ENCODE measurements at regions not wholly inside any gene's neighbourhood (a gene's known extent, or its start where the extent isn't known, plus 50 kb on each side); places are given as distances from the start of the nearest gene placed in this dataset.

- DNase-seq (ENCODE audit: low read depth), result no peak
- TF ChIP-seq, protein P1, sequence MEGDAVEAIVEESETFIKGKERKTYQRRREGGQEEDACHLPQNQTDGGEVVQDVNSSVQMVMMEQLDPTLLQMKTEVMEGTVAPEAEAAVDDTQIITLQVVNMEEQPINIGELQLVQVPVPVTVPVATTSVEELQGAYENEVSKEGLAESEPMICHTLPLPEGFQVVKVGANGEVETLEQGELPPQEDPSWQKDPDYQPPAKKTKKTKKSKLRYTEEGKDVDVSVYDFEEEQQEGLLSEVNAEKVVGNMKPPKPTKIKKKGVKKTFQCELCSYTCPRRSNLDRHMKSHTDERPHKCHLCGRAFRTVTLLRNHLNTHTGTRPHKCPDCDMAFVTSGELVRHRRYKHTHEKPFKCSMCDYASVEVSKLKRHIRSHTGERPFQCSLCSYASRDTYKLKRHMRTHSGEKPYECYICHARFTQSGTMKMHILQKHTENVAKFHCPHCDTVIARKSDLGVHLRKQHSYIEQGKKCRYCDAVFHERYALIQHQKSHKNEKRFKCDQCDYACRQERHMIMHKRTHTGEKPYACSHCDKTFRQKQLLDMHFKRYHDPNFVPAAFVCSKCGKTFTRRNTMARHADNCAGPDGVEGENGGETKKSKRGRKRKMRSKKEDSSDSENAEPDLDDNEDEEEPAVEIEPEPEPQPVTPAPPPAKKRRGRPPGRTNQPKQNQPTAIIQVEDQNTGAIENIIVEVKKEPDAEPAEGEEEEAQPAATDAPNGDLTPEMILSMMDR (IDR thresholded peaks at IDR 0.05; ENCODE audit: low read depth, low read length, missing control alignments), result no peak
- H3K4me3 ChIP-seq (ENCODE audit: low read depth, low read length), result no peak overlapping the region
Observed at GRCh38 chr3:194993896-194994295, 277.1 kb downstream of the XXYLT1 start.

DNA sequence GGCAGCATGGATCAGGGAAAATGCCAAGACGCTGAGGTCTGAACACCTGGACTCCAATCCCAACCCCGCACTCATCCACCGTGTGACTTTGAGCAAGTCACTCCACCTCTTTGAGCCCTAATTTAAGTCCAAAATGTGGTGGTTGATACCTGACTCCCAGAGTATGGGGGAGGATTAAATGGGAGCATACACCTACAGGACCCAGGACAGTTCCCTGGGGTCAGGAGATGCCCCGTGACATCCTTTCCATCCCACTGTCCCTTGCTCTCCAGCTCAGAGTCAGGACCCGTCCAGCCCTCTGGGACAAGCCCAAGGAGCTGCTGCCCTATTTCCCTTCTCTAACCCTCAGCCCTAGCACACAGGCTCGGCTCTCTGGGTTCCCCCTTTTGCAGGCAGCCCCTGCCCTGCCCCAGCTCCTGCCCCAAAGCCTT lies 276.4 kb downstream of the XXYLT1 start:
- H3K4me3 ChIP-seq (ENCODE audit: low read depth, low read length), result no peak overlapping the region
- DNase-seq (ENCODE audit: low read depth), result no peak
- TF ChIP-seq, protein P1 (IDR thresholded peaks at IDR 0.05; ENCODE audit: low read depth, low read length, missing control alignments), result no peak

- TF ChIP-seq, protein P1 (IDR thresholded peaks at IDR 0.05; ENCODE audit: low read depth, low read length, missing control alignments), result no peak
- DNase-seq (ENCODE audit: low read depth), result no peak
- H3K4me3 ChIP-seq (ENCODE audit: low read depth, low read length), result no peak overlapping the region
Observed at GRCh38 chr3:194995334-194995733, 275.6 kb downstream of the XXYLT1 start.

GRCh38 chr3:194995922-194996321 lies 275.0 kb downstream of the XXYLT1 start:
- TF ChIP-seq, protein P1 (IDR thresholded peaks at IDR 0.05; ENCODE audit: low read depth, low read length, missing control alignments), result no peak

GRCh38 chr3:194996746-194997145 lies 274.2 kb downstream of the XXYLT1 start:
- no peak overlapping the region for H3K4me3 ChIP-seq (ENCODE audit: low read depth, low read length)
- no peak for DNase-seq (ENCODE audit: low read depth)
- TF ChIP-seq, protein P1 (IDR thresholded peaks at IDR 0.05; ENCODE audit: low read depth, low read length, missing control alignments), result no peak

More at GRCh38 chr3:194995922-194996321, 275.0 kb downstream of the XXYLT1 start:
- no peak overlapping the region for H3K4me3 ChIP-seq (ENCODE audit: low read depth, low read length)
- no peak for DNase-seq (ENCODE audit: low read depth)

DNA sequence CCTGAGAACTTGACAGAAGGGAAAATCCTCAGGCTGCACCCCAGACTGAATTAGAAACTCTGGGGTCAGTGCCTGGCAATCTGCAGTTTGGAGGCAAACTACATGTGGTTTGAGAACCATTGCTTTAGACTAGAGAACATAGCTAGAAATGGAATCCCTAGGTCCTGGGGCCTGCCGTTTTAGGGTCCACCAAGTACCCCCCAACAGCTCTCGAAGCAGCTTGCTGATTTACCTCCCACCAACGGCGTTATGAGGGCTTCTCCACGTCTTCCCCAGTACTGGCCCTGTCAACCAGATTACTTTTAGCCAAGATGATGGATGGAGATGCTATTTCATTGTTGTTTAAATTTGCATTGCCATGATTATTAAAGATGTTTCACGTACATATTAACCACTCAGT lies 272.5 kb downstream of the XXYLT1 start:
- no peak overlapping the region for H3K4me3 ChIP-seq (ENCODE audit: low read depth, low read length)
- DNase-seq (ENCODE audit: low read depth), result no peak
- TF ChIP-seq, protein P1 (IDR thresholded peaks at IDR 0.05; ENCODE audit: low read depth, low read length, missing control alignments), result no peak

DNA sequence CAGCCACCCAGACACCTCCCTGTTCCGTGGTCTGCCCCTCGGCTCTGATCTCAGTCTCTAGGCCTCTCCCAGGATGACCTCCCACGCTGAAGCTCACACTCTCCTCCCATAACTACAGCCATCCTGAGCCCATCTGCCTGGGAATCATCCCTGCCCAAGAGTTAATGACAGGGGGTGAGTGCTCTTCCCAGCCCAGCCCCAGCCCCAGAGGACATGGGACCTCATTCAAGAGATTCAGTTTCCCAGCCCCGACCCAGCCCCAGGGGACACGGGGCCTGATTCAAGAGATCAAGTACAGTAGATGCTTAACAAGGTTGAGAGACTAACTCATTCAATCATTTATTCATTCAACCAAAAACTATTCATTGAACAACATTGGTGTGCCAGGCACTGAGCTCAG lies 272.0 kb downstream of the XXYLT1 start:
- no peak for DNase-seq (ENCODE audit: low read depth)
- H3K4me3 ChIP-seq (ENCODE audit: low read depth, low read length), result no peak overlapping the region
- TF ChIP-seq, protein P1 (IDR thresholded peaks at IDR 0.05; ENCODE audit: low read depth, low read length, missing control alignments), result no peak

Measured in GM12864 (cell line).